GM12878 (cell line): ENCODE measurements at regions not wholly inside any gene's neighbourhood (a gene's known extent, or its start where the extent isn't known, plus 50 kb on each side); places are given as distances from the start of the nearest gene placed in this dataset.

ENCODE experiments used
- CBFB ChIP-seq: IDR thresholded peaks from 2 replicates; pipeline ENCODE4 v1.6.1; 2016; ENCODE audit warnings: antibody characterized with exemption, low read depth
- CTCF ChIP-seq, 3 experiments: IDR thresholded peaks in 2 of 3; conservative IDR thresholded peaks in 1 of 3; 2 replicates each; pipeline ENCODE4 v1.5.1; 2011; ENCODE audit warnings: low read depth in 3 of 3, low read length in 3 of 3, mild to moderate bottlenecking in 3 of 3, control low read depth in 2 of 3, moderate library complexity in 2 of 3, inconsistent platforms in 1 of 3, mixed read lengths in 1 of 3; ENCODE audit not compliant: control insufficient read depth in 2 of 3, insufficient read depth in 1 of 3; ENCODE audit errors: extremely low read depth in 1 of 3
- RCOR1 ChIP-seq: conservative IDR thresholded peaks from 2 replicates; pipeline ENCODE4 v1.6.1; 2012; ENCODE audit warnings: low read depth, low read length, improper control_type of control experiment

GRCh38 chr3:154625756-154626155, 195.8 kb upstream of the GPR149 start:
- TF ChIP-seq RCOR1, result no peak
- no peak for TF ChIP-seq CTCF (IDR thresholded peaks at IDR 0.05 in 2 of 3, conservative IDR thresholded peaks at IDR 0.05 in 1 of 3; ENCODE audit: control insufficient read depth in 2 of 3, extremely low read depth in 1 of 3, insufficient read depth in 1 of 3, low read depth in 3 of 3, low read length in 3 of 3)
- TF ChIP-seq CBFB, result no peak
